ENCODE measurements at regions not wholly inside any gene's neighbourhood (a gene's known extent, or its start where the extent isn't known, plus 50 kb on each side); places are given as distances from the start of the nearest gene placed in this dataset.

DNA sequence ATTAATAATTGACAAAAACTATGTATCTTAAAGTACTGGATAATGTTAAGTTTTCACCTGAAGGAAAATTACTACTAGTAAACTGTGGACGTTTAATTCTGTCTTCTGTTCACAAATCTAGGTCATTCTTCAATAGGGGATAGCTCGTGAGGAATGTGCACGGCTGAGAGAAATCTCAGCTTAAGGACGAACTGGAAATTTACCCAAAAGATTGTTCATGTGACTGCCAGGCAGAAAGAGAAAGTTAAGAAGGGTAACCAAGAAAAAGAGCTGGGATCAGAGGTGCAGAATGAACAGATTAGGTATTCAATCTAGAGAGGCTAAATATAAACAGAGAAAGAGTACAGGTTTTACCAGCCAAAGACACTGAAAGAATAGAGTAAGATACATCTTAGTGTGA is 245.3 kb downstream of the CASP12 start:
- Histone ChIP-seq H3K27me3 (ENCODE audit: control insufficient read depth in 1 of 2, insufficient read depth in 2 of 2, low read length in 2 of 2) (no peaks in the 10 kb centered on the region), H3K9me3 (ENCODE audit: low read length) (no peaks in the 10 kb centered on the region), H3K4me3 (ENCODE audit: low read depth in 1 of 2, low read length in 2 of 2) (no peak overlapping the region), H3K9ac (ENCODE audit: low read length) (no peak overlapping the region), H3K36me3 (ENCODE audit: insufficient read depth, low read length) (no peaks in the 10 kb centered on the region), H3K4me1 (ENCODE audit: insufficient read depth, low read length) (no peaks in the 10 kb centered on the region), H3K27ac (ENCODE audit: low read depth, low read length) (no peak overlapping the region)

DNA sequence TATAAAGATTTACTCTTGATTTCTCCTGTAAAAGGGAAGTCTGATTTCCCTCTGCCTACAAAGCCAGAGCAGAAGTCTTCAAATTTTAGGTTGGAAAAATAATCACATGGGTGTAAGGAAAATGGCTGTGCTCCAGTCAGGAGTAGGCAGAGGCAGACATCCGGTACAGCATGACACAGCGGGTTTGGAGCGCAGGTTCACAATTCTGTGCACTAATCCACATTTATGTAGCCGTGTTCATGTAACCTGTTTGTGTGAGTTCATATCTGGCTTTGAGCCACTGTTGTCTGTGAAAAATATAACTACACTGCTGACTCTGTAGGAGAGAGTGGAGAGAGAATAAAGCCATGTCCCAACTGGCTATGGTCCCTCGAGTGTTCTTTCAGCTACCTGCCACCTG is 248.0 kb downstream of the CASP12 start:
- H3K27me3 ChIP-seq (ENCODE audit: control insufficient read depth in 1 of 2, insufficient read depth in 2 of 2, low read length in 2 of 2), result no peaks in the 10 kb centered on the region
- H3K9me3 ChIP-seq (ENCODE audit: low read length), result no peaks in the 10 kb centered on the region
- H3K27ac ChIP-seq (ENCODE audit: low read depth, low read length), result no peak overlapping the region
- H3K4me1 ChIP-seq (ENCODE audit: insufficient read depth, low read length), result no peaks in the 10 kb centered on the region
- no peaks in the 10 kb centered on the region for H3K36me3 ChIP-seq (ENCODE audit: insufficient read depth, low read length)
- no peak overlapping the region for H3K4me3 ChIP-seq (ENCODE audit: low read depth in 1 of 2, low read length in 2 of 2)
- no peak overlapping the region for H3K9ac ChIP-seq (ENCODE audit: low read length)

DNA sequence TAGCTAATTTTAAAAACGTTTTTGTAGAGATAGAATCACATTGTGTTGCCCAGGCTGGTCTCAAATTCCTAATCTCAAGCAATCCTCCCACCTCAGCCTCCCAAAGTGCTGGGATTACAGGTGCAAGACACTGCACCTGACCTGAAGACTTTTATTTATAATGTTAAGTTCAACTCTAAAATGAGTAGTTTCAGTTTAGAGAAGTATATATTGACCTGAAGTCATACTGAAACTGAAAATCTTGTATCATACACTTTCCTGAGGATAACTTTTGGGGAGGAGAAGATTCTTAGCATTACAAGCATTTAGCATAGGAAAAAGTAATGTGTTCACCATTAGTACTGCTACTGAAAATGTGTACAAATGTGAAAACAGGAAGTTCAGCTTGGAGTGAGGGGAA is 249.3 kb downstream of the CASP12 start:
- H3K27me3 ChIP-seq (ENCODE audit: control insufficient read depth in 1 of 2, insufficient read depth in 2 of 2, low read length in 2 of 2), result no peaks in the 10 kb centered on the region
- no peak overlapping the region for H3K4me3 ChIP-seq (ENCODE audit: low read depth in 1 of 2, low read length in 2 of 2)
- H3K9me3 ChIP-seq (ENCODE audit: low read length), result no peaks in the 10 kb centered on the region
- no peaks in the 10 kb centered on the region for H3K4me1 ChIP-seq (ENCODE audit: insufficient read depth, low read length)
- H3K9ac ChIP-seq (ENCODE audit: low read length), result no peak overlapping the region
- no peak overlapping the region for H3K27ac ChIP-seq (ENCODE audit: low read depth, low read length)
- H3K36me3 ChIP-seq (ENCODE audit: insufficient read depth, low read length), result no peaks in the 10 kb centered on the region

DNA sequence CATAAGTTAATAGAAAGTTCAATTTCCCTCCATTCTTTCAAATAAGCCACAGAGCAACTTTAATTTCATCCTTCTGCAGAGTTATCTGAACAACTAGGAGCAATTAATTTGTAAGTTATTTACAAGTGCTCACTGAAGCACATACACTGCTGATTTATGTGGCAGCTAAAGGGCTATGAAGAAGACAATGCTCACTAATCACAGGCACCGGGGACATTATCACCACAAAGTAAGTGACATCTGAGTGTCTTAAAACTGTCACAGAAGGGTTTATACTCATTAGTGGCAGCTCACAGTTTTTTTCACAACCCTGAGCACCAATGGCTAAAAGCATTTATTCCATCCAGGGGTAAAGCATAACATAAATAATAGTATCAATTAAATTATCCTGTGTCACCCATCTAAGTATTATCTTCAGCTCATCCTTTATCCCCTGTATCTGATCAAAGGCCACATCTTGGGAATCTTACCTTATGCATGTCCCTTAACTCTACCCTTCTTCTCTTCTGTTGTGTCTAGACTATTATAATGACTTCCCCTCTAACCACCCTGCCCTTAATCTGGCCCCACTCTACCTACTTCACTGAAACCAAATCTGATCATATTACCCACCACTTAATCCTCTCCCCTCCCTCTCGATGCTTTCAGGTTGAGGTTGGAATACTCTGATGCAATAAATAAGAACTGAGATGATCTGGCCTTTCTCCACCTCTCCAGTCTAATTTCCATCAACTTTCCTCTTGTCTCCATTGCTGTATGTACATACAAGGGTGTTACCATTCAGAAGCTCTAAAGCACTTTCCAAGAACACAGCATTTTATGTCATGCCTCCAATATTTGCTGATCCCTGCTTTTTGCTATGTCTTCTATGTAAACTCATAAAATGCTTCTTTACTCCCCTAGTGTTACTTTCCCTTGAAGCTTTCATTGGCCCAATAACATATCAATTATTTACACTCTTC is 252.7 kb downstream of the CASP12 start:
- Histone ChIP-seq H3K27ac (ENCODE audit: low read depth, low read length) (no peak overlapping the region), H3K9me3 (ENCODE audit: low read length) (no peaks in the 10 kb centered on the region), H3K36me3 (ENCODE audit: insufficient read depth, low read length) (no peaks in the 10 kb centered on the region), H3K4me3 (ENCODE audit: low read depth in 1 of 2, low read length in 2 of 2) (no peak overlapping the region), H3K9ac (ENCODE audit: low read length) (no peak overlapping the region), H3K27me3 (ENCODE audit: control insufficient read depth in 1 of 2, insufficient read depth in 2 of 2, low read length in 2 of 2) (no peaks in the 10 kb centered on the region), H3K4me1 (ENCODE audit: insufficient read depth, low read length) (no peaks in the 10 kb centered on the region)

DNA sequence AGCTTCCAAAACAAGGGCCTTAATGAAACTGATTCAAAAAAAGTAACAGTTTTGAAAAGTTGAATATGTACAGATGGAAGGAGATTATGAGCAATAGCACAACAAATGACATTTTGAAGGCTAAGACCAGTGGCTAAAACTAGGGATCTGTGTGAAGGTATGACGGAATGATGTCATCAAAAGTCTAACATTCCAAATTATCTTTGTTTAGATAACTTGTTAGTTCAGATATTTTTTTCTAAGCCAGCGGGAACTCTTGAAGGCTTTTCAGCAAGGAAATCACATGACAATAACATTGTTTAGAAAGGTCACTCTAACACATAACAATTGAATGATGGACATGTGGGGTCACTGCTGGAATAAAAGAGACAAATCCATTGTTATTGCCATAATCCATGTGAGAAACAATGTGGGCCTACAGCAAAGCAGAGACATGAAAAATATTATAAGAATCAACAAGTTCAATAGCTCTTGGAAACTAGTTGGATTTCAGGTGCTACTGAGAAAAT is 260.5 kb downstream of the CASP12 start:
- Histone ChIP-seq H3K9me3 (ENCODE audit: low read length) (no peaks in the 10 kb centered on the region), H3K9ac (ENCODE audit: low read length) (no peak overlapping the region), H3K27ac (ENCODE audit: low read depth, low read length) (no peak overlapping the region), H3K27me3 (ENCODE audit: control insufficient read depth in 1 of 2, insufficient read depth in 2 of 2, low read length in 2 of 2) (no peaks in the 10 kb centered on the region), H3K4me1 (ENCODE audit: insufficient read depth, low read length) (no peaks in the 10 kb centered on the region), H3K36me3 (ENCODE audit: insufficient read depth, low read length) (no peaks in the 10 kb centered on the region), H3K4me3 (ENCODE audit: low read depth in 1 of 2, low read length in 2 of 2) (no peak overlapping the region)

DNA sequence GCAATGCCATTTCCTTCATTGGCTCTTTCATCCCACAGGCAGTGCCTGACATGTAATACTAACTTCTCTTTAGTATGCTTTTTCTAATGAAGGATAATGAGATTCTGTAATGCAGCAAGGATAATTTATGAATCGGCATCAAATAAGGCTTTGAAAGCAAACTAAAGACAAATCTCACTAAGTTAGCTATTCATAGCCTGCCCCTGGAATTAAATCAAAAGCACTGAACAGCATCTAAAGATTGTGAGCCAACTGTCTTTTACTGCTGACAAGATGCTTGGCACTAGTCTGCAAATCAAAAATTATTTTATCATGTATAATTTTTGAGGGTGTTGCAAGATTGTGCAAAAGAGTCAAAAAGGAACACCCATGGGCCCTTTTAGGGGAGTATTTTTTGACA is 265.0 kb downstream of the CASP12 start:
- Histone ChIP-seq H3K9ac (ENCODE audit: low read length) (no peak overlapping the region), H3K9me3 (ENCODE audit: low read length) (no peaks in the 10 kb centered on the region), H3K36me3 (ENCODE audit: insufficient read depth, low read length) (no peaks in the 10 kb centered on the region), H3K4me3 (ENCODE audit: low read depth in 1 of 2, low read length in 2 of 2) (no peak overlapping the region), H3K27ac (ENCODE audit: low read depth, low read length) (no peak overlapping the region), H3K27me3 (ENCODE audit: control insufficient read depth in 1 of 2, insufficient read depth in 2 of 2, low read length in 2 of 2) (no peaks in the 10 kb centered on the region), H3K4me1 (ENCODE audit: insufficient read depth, low read length) (no peaks in the 10 kb centered on the region)

DNA sequence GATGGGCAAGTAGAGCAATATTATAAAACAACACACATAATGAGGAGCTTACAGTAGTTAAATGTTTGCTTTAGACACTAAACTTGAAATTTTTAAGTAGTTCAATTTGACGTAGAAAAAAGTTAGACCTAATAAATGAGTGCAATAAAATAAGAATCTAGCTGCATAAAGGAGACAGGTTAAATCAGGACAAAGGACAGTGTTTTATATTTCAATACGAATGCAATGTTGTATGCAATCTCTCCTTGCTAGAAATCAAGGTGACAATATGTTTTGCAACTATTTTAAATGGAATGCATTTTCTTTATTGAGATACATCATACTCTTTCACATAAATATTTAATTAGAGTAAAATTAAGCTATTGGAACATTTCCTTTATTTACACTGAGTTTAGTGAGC is 267.9 kb downstream of the CASP12 start:
- Histone ChIP-seq H3K4me1 (ENCODE audit: insufficient read depth, low read length) (no peaks in the 10 kb centered on the region), H3K9ac (ENCODE audit: low read length) (no peak overlapping the region), H3K9me3 (ENCODE audit: low read length) (no peaks in the 10 kb centered on the region), H3K4me3 (ENCODE audit: low read depth in 1 of 2, low read length in 2 of 2) (no peak overlapping the region), H3K36me3 (ENCODE audit: insufficient read depth, low read length) (no peaks in the 10 kb centered on the region), H3K27me3 (ENCODE audit: control insufficient read depth in 1 of 2, insufficient read depth in 2 of 2, low read length in 2 of 2) (no peaks in the 10 kb centered on the region), H3K27ac (ENCODE audit: low read depth, low read length) (no peak overlapping the region)

DNA sequence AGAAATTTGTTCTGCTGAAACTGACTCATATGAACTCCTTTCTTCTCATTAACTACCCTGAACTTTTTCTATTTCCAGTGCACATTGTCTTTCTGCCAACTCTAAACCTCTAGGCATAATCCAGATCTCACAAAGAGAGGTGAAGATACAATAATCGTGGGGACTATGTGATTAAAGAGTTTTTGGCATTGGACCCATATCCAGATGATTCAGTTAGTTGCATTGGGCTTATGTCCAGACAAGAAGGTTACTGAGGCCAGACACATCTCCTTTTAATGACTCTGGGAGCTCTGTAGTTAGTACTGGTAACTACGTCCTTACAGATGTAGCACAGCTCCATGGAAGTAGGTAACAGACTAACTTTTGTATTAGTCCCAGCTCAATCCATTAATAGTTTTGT is 273.0 kb downstream of the CASP12 start:
- Histone ChIP-seq H3K4me3 (ENCODE audit: low read depth in 1 of 2, low read length in 2 of 2) (no peak overlapping the region), H3K27ac (ENCODE audit: low read depth, low read length) (no peak overlapping the region), H3K9me3 (ENCODE audit: low read length) (no peaks in the 10 kb centered on the region), H3K9ac (ENCODE audit: low read length) (no peak overlapping the region), H3K4me1 (ENCODE audit: insufficient read depth, low read length) (no peaks in the 10 kb centered on the region), H3K36me3 (ENCODE audit: insufficient read depth, low read length) (no peaks in the 10 kb centered on the region), H3K27me3 (ENCODE audit: control insufficient read depth in 1 of 2, insufficient read depth in 2 of 2, low read length in 2 of 2) (no peaks in the 10 kb centered on the region)

DNA sequence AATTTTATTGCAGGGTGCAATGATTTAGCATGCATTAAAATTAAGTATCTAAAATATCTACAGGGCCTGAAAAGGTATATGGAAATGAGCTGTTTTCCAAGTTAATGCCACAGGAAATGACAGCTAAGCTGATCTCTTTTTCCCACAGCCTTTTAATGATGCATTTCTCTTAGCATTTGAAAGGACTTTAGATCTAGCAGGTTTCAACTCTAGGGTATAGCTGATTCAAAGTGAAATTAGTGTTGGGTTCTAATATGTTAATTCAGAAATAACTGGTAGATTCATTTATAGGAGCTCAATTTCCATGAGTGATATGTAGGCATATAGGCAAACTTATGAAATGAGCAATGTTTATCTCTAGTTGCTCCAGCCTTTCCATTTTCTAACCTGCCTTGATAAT is 274.2 kb downstream of the CASP12 start:
- Histone ChIP-seq H3K27ac (ENCODE audit: low read depth, low read length) (no peak overlapping the region), H3K27me3 (ENCODE audit: control insufficient read depth in 1 of 2, insufficient read depth in 2 of 2, low read length in 2 of 2) (no peaks in the 10 kb centered on the region), H3K36me3 (ENCODE audit: insufficient read depth, low read length) (no peaks in the 10 kb centered on the region), H3K4me3 (ENCODE audit: low read depth in 1 of 2, low read length in 2 of 2) (no peak overlapping the region), H3K9me3 (ENCODE audit: low read length) (no peaks in the 10 kb centered on the region), H3K9ac (ENCODE audit: low read length) (no peak overlapping the region), H3K4me1 (ENCODE audit: insufficient read depth, low read length) (no peaks in the 10 kb centered on the region)

DNA sequence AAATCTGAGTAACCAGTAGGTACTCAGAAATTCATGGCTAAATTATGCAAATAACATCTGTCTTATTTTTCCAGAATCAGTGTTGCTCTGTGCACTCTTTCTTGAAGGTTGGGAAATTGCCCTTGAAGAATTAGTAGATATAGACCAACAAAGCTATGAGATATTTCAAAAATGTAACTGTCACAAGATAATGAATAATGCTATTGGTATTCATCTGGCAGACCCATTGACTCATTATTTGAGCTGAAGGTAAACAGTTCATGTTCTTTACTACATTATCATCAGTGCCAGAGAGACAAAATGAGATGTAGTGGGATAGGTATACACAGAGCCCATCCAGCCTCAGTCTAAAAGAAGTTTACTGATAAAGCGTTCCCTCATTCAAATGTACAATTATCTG is 274.7 kb downstream of the CASP12 start:
- H3K9ac ChIP-seq (ENCODE audit: low read length), result no peak overlapping the region
- no peak overlapping the region for H3K27ac ChIP-seq (ENCODE audit: low read depth, low read length)
- H3K36me3 ChIP-seq (ENCODE audit: insufficient read depth, low read length), result no peaks in the 10 kb centered on the region
- H3K27me3 ChIP-seq (ENCODE audit: control insufficient read depth in 1 of 2, insufficient read depth in 2 of 2, low read length in 2 of 2), result no peaks in the 10 kb centered on the region
- H3K4me3 ChIP-seq (ENCODE audit: low read depth in 1 of 2, low read length in 2 of 2), result no peak overlapping the region
- no peaks in the 10 kb centered on the region for H3K9me3 ChIP-seq (ENCODE audit: low read length)
- no peaks in the 10 kb centered on the region for H3K4me1 ChIP-seq (ENCODE audit: insufficient read depth, low read length)

DNA sequence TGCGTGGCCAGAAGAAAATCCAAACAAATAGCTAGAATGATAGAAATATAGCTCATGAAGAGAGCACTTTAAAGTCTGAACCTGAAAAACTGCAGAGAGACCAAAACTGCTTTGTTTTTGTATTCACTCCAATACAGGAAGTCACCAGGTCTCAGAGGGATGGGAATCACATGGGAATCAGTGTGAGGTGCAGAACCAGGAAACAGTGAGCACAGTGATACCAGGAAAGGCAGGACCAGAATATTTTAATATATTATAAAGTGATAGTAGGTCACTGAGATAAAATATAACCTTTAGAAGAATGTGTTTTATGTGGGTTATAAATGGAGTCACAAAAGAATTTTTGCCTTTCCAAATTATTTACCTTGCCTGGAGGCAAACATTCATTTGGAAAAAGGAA is 277.3 kb downstream of the CASP12 start:
- H3K9ac ChIP-seq (ENCODE audit: low read length), result no peak overlapping the region
- no peaks in the 10 kb centered on the region for H3K9me3 ChIP-seq (ENCODE audit: low read length)
- no peaks in the 10 kb centered on the region for H3K36me3 ChIP-seq (ENCODE audit: insufficient read depth, low read length)
- H3K27ac ChIP-seq (ENCODE audit: low read depth, low read length), result no peak overlapping the region
- H3K27me3 ChIP-seq (ENCODE audit: control insufficient read depth in 1 of 2, insufficient read depth in 2 of 2, low read length in 2 of 2), result no peaks in the 10 kb centered on the region
- no peak overlapping the region for H3K4me3 ChIP-seq (ENCODE audit: low read depth in 1 of 2, low read length in 2 of 2)
- H3K4me1 ChIP-seq (ENCODE audit: insufficient read depth, low read length), result no peaks in the 10 kb centered on the region

DNA sequence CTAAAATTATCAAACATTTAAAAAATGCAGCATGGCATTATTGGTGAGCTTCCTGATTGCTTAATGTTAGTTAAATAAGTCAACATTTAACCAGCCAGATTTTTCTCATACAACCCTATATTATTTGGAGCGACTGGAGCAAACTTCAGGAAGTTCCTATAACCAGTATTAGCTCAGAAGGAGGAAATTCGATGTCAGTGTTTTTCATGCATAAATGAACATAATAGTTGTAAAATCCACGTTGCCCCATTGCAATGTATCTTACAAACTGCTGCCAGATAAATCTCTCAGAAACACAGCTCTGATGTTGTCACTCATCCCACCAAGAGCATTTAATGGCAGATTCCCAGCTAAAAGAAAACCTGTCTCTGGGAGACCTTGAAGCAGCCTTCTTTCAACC is 278.5 kb downstream of the CASP12 start:
- no peaks in the 10 kb centered on the region for H3K36me3 ChIP-seq (ENCODE audit: insufficient read depth, low read length)
- H3K9me3 ChIP-seq (ENCODE audit: low read length), result no peaks in the 10 kb centered on the region
- H3K4me3 ChIP-seq (ENCODE audit: low read depth in 1 of 2, low read length in 2 of 2), result no peak overlapping the region
- H3K9ac ChIP-seq (ENCODE audit: low read length), result no peak overlapping the region
- H3K27ac ChIP-seq (ENCODE audit: low read depth, low read length), result no peak overlapping the region
- no peaks in the 10 kb centered on the region for H3K27me3 ChIP-seq (ENCODE audit: control insufficient read depth in 1 of 2, insufficient read depth in 2 of 2, low read length in 2 of 2)
- no peaks in the 10 kb centered on the region for H3K4me1 ChIP-seq (ENCODE audit: insufficient read depth, low read length)

All from muscle layer of colon (tissue), 2 donors.